ENCODE measurements at regions not wholly inside any gene's neighbourhood (a gene's known extent, or its start where the extent isn't known, plus 50 kb on each side); places are given as distances from the start of the nearest gene placed in this dataset.
"Not testable (repeated sequence)": the region's sequence is repeated elsewhere in the genome, so short reads cannot be mapped to it uniquely, and the experiment has no call there.

GRCh38 chrX:82534086-82534597 is 973.9 kb upstream of the POU3F4 start:
- DNase-seq (ENCODE audit: extremely low read depth in 1 of 4, low spot score in 3 of 4) (no peak), FAIRE-seq (no peak), ATAC-seq (no peak)
- no peaks in the 10 kb centered on the region for H3K27me3 ChIP-seq (ENCODE audit: control insufficient read depth in 2 of 2, insufficient read depth in 2 of 2, low read length in 2 of 2)
- in situ Hi-C loops (cut with MboI), result no loop called here
- no peaks in the 10 kb centered on the region for H4K20me1 ChIP-seq (replicated peaks; ENCODE audit: control insufficient read depth, insufficient read depth, low read length)
- no peaks in the 10 kb centered on the region for H3K36me3 ChIP-seq (ENCODE audit: control insufficient read depth, insufficient read depth, low read length)
- H3K4me1 ChIP-seq (replicated peaks in 1 of 2; ENCODE audit: control insufficient read depth in 2 of 2, insufficient read depth in 2 of 2, low read length in 2 of 2), result no peaks in the 10 kb centered on the region
- H2AFZ ChIP-seq (ENCODE audit: low read depth, low read length), result no peak overlapping the region
- ChIA-PET CTCF (ENCODE audit: low intra/inter-chr PET ratio) (no interaction called here), POLR2A (interaction anchor here (0.6 kb wide), 1 partner anchor 935 kb away, joined by 3 read pairs; no protein-coding TSS in a partner anchor)
- H3K9me3 ChIP-seq (replicated peaks; ENCODE audit: control insufficient read depth, insufficient read depth, low read depth, low read length), result no peaks in the 10 kb centered on the region
- H3K4me3 ChIP-seq, result no peak overlapping the region
- intact Hi-C loops (cut with micrococcal nuclease), result no loop called here
- no TSS peak for BruUV-seq (replicated peaks)
- TF ChIP-seq TARDBP (IDR thresholded peaks at IDR 0.05) (no peak), ZNF384 (IDR thresholded peaks at IDR 0.05; ENCODE audit: low read depth, low read length) (no peak), U2AF1 (optimal IDR thresholded peaks at IDR 0.05; ENCODE audit: low read depth, low read length) (no peak), PRPF4 (IDR thresholded peaks at IDR 0.05; ENCODE audit: insufficient read depth, low read depth, low read length, poor library complexity, severe bottlenecking) (no peak), ELK3 (CRISPR knock-in tag; IDR thresholded peaks at IDR 0.05) (no peak), THAP12 (CRISPR knock-in tag; IDR thresholded peaks at IDR 0.05) (no peak)
- 0% methylated on average over 4 of the region's 4 CpGs for WGBS (ENCODE audit: insufficient coverage, low coverage, missing lambda C conversion rate)
- H3K27ac ChIP-seq (ENCODE audit: extremely low read depth, low read depth, low read length), result no peak overlapping the region
- H3K4me2 ChIP-seq (ENCODE audit: insufficient read depth, low read length), result no peak overlapping the region
- no peak overlapping the region for H3K9ac ChIP-seq (ENCODE audit: insufficient read depth in 1 of 2, low read depth in 2 of 2, low read length in 2 of 2)
- H3K79me2 ChIP-seq (ENCODE audit: control insufficient read depth, insufficient read depth, low read length), result no peaks in the 10 kb centered on the region
- no peaks in the 10 kb centered on the region for H3K9me1 ChIP-seq (ENCODE audit: control insufficient read depth, insufficient read depth, low read length)

- H3K4me3 ChIP-seq; H3K9ac ChIP-seq (ENCODE audit: insufficient read depth in 1 of 2, low read depth in 2 of 2, low read length in 2 of 2); FAIRE-seq; H4K20me1 ChIP-seq (replicated peaks; ENCODE audit: control insufficient read depth, insufficient read depth, low read length); H3K9me1 ChIP-seq (ENCODE audit: control insufficient read depth, insufficient read depth, low read length); BruUV-seq (replicated peaks); H3K9me3 ChIP-seq (replicated peaks; ENCODE audit: control insufficient read depth, insufficient read depth, low read depth, low read length); H3K27me3 ChIP-seq (ENCODE audit: control insufficient read depth in 2 of 2, insufficient read depth in 2 of 2, low read length in 2 of 2); intact Hi-C loops (cut with micrococcal nuclease); H3K79me2 ChIP-seq (ENCODE audit: control insufficient read depth, insufficient read depth, low read length); CTCF ChIA-PET (ENCODE audit: low intra/inter-chr PET ratio); H3K27ac ChIP-seq (ENCODE audit: extremely low read depth, low read depth, low read length); H3K4me1 ChIP-seq (replicated peaks in 1 of 2; ENCODE audit: control insufficient read depth in 2 of 2, insufficient read depth in 2 of 2, low read length in 2 of 2); in situ Hi-C loops (cut with MboI); ATAC-seq; DNase-seq (ENCODE audit: extremely low read depth in 1 of 4, low spot score in 3 of 4); H3K4me2 ChIP-seq (ENCODE audit: insufficient read depth, low read length); H3K36me3 ChIP-seq (ENCODE audit: control insufficient read depth, insufficient read depth, low read length); H2AFZ ChIP-seq (ENCODE audit: low read depth, low read length); POLR2A ChIA-PET: not testable (repeated sequence)
- 0% methylated on average over 3 of the region's 3 CpGs for WGBS (ENCODE audit: insufficient coverage, low coverage, missing lambda C conversion rate)
Observed at GRCh38 chrX:82537205-82537604, 970.9 kb upstream of the POU3F4 start.

All from K562 (cell line).